Skeletal muscle satellite cell (primary cell): ENCODE measurements at regions not wholly inside any gene's neighbourhood (a gene's known extent, or its start where the extent isn't known, plus 50 kb on each side); places are given as distances from the start of the nearest gene placed in this dataset.
"Not testable (repeated sequence)": the region's sequence is repeated elsewhere in the genome, so short reads cannot be mapped to it uniquely, and the experiment has no call there.

Experiments
- H3K27me3 ChIP-seq: 2 replicates; pipeline ENCODE4 v1.7.0; 2013; ENCODE audit warnings: low read length; ENCODE audit not compliant: control insufficient read depth, insufficient read depth
- H3K36me3 ChIP-seq: 2 replicates; pipeline ENCODE4 v1.7.0; 2013; ENCODE audit warnings: mild to moderate bottlenecking, control low read depth, low read length; ENCODE audit not compliant: insufficient read depth
- H3K4me1 ChIP-seq: 2 replicates; pipeline ENCODE4 v1.7.0; 2013; ENCODE audit warnings: low read length; ENCODE audit not compliant: control insufficient read depth, insufficient read depth
- H3K4me2 ChIP-seq: 2 replicates; pipeline ENCODE4 v1.7.0; 2013; ENCODE audit warnings: mild to moderate bottlenecking, low read length
- H3K4me3 ChIP-seq: 2 replicates; pipeline ENCODE4 v1.7.0; 2013; ENCODE audit warnings: low read length
- H3K9ac ChIP-seq: 2 replicates; pipeline ENCODE4 v1.7.0; 2013; ENCODE audit warnings: mild to moderate bottlenecking, low read depth, low read length, moderate library complexity
- H3K9me3 ChIP-seq: replicated peaks from 2 replicates; pipeline ENCODE4 v1.7.0; 2013; ENCODE audit warnings: mild to moderate bottlenecking, control low read depth, low read length

- not testable (repeated sequence) for H3K36me3 ChIP-seq, H3K27me3 ChIP-seq, H3K4me2 ChIP-seq, H3K9me3 ChIP-seq, H3K9ac ChIP-seq, H3K4me3 ChIP-seq, H3K4me1 ChIP-seq
Observed at GRCh38 chr2:111365986-111366640, 245.4 kb downstream of the BCL2L11 start.

- H3K9ac ChIP-seq, H3K27me3 ChIP-seq, H3K36me3 ChIP-seq, H3K4me2 ChIP-seq, H3K4me1 ChIP-seq, H3K4me3 ChIP-seq, H3K9me3 ChIP-seq: not testable (repeated sequence)
Observed at GRCh38 chr2:111366641-111367029, 245.9 kb downstream of the BCL2L11 start.

- not testable (repeated sequence) for H3K4me1 ChIP-seq, H3K4me3 ChIP-seq, H3K9me3 ChIP-seq
Observed at GRCh38 chr2:111367080-111367479, 246.4 kb downstream of the BCL2L11 start.

GRCh38 chr2:111367871-111368270, 247.2 kb downstream of the BCL2L11 start:
- not testable (repeated sequence) for H3K4me3 ChIP-seq, H3K4me2 ChIP-seq, H3K4me1 ChIP-seq, H3K36me3 ChIP-seq, H3K27me3 ChIP-seq, H3K9me3 ChIP-seq, H3K9ac ChIP-seq

More at GRCh38 chr2:111367080-111367479, 246.4 kb downstream of the BCL2L11 start:
- H3K4me2 ChIP-seq, H3K36me3 ChIP-seq, H3K9ac ChIP-seq, H3K27me3 ChIP-seq: not testable (repeated sequence)

GRCh38 chr2:111368288-111368687, 247.6 kb downstream of the BCL2L11 start:
- H3K4me2 ChIP-seq, H3K9me3 ChIP-seq, H3K4me1 ChIP-seq, H3K4me3 ChIP-seq, H3K36me3 ChIP-seq, H3K9ac ChIP-seq, H3K27me3 ChIP-seq: not testable (repeated sequence)

GRCh38 chr2:111373060-111373459, 252.3 kb downstream of the BCL2L11 start:
- H3K9ac ChIP-seq, H3K27me3 ChIP-seq, H3K4me3 ChIP-seq, H3K36me3 ChIP-seq, H3K9me3 ChIP-seq, H3K4me1 ChIP-seq, H3K4me2 ChIP-seq: not testable (repeated sequence)

GRCh38 chr2:111373989-111374388, 253.3 kb downstream of the BCL2L11 start:
- H3K4me3 ChIP-seq, H3K4me1 ChIP-seq, H3K9me3 ChIP-seq, H3K4me2 ChIP-seq, H3K36me3 ChIP-seq, H3K27me3 ChIP-seq, H3K9ac ChIP-seq: not testable (repeated sequence)

- not testable (repeated sequence) for H3K4me2 ChIP-seq, H3K36me3 ChIP-seq, H3K9ac ChIP-seq, H3K9me3 ChIP-seq, H3K4me3 ChIP-seq, H3K4me1 ChIP-seq, H3K27me3 ChIP-seq
Observed at GRCh38 chr2:111374734-111375133, 254.0 kb downstream of the BCL2L11 start.

GRCh38 chr2:111375320-111375883, 254.7 kb downstream of the BCL2L11 start:
- not testable (repeated sequence) for H3K4me2 ChIP-seq, H3K36me3 ChIP-seq, H3K4me1 ChIP-seq, H3K27me3 ChIP-seq, H3K9ac ChIP-seq, H3K4me3 ChIP-seq, H3K9me3 ChIP-seq

- not testable (repeated sequence) for H3K9ac ChIP-seq, H3K9me3 ChIP-seq, H3K36me3 ChIP-seq, H3K27me3 ChIP-seq, H3K4me3 ChIP-seq, H3K4me1 ChIP-seq, H3K4me2 ChIP-seq
Observed at GRCh38 chr2:111376272-111376970, 255.7 kb downstream of the BCL2L11 start.

- not testable (repeated sequence) for H3K4me3 ChIP-seq, H3K27me3 ChIP-seq
Observed at GRCh38 chr2:111376971-111377352, 256.2 kb downstream of the BCL2L11 start.

GRCh38 chr2:111377386-111377959, 256.8 kb downstream of the BCL2L11 start:
- not testable (repeated sequence) for H3K4me1 ChIP-seq, H3K27me3 ChIP-seq, H3K9me3 ChIP-seq, H3K36me3 ChIP-seq, H3K4me2 ChIP-seq, H3K9ac ChIP-seq, H3K4me3 ChIP-seq

More at GRCh38 chr2:111376971-111377352, 256.2 kb downstream of the BCL2L11 start:
- not testable (repeated sequence) for H3K9me3 ChIP-seq, H3K4me2 ChIP-seq, H3K9ac ChIP-seq, H3K4me1 ChIP-seq, H3K36me3 ChIP-seq
